Endothelial cell of umbilical vein (primary cell): ENCODE measurements at regions not wholly inside any gene's neighbourhood (a gene's known extent, or its start where the extent isn't known, plus 50 kb on each side); places are given as distances from the start of the nearest gene placed in this dataset.

Experiments used
- EZH2 ChIP-seq: IDR thresholded peaks from 2 replicates; pipeline ENCODE4 v1.6.1; 2012; ENCODE audit warnings: borderline replicate concordance, low read depth, mild to moderate bottlenecking, moderate library complexity, low read length, inconsistent platforms; ENCODE audit not compliant: severe bottlenecking
- FOS ChIP-seq: IDR thresholded peaks from 2 replicates; pipeline ENCODE4 v1.6.1; 2011; ENCODE audit warnings: mild to moderate bottlenecking, low read length, moderate library complexity, borderline replicate concordance; ENCODE audit not compliant: insufficient read depth
- JUN ChIP-seq: IDR thresholded peaks from 2 replicates; pipeline ENCODE4 v1.6.1; 2011; ENCODE audit warnings: borderline replicate concordance, low read depth; ENCODE audit not compliant: insufficient read length, insufficient read depth
- MYC ChIP-seq: IDR thresholded peaks from one replicate; pipeline ENCODE4 v1.6.1; 2011; ENCODE audit warnings: mild to moderate bottlenecking, low read depth, low read length
- POLR2A ChIP-seq: IDR thresholded peaks from 2 replicates; pipeline ENCODE4 v1.6.1; 2012; ENCODE audit warnings: low read depth, mild to moderate bottlenecking, control low read depth, low read length
- POLR2AphosphoS5 ChIP-seq: IDR thresholded peaks from 2 replicates; pipeline ENCODE4 v1.6.1; 2012; ENCODE audit warnings: low read depth, mild to moderate bottlenecking, control low read depth, low read length, moderate library complexity; ENCODE audit not compliant: insufficient read depth
- TF ChIP-seq, protein P1 (sequence below), 2 donors: IDR thresholded peaks; 1 replicate in 1 of 2; 2 replicates in 1 of 2; pipeline ENCODE4 v1.5.1; 2011; ENCODE audit warnings: low read length in 2 of 2, mild to moderate bottlenecking in 2 of 2, moderate library complexity in 2 of 2, control low read depth in 1 of 2, inconsistent platforms in 1 of 2, low read depth in 1 of 2; ENCODE audit not compliant: insufficient read depth in 1 of 2; ENCODE audit errors: extremely low read depth in 1 of 2
- TF ChIP-seq, protein P2 (sequence below): IDR thresholded peaks from 2 replicates; pipeline ENCODE4 v1.6.1; 2011; ENCODE audit not compliant: insufficient read depth, insufficient read length

DNA sequence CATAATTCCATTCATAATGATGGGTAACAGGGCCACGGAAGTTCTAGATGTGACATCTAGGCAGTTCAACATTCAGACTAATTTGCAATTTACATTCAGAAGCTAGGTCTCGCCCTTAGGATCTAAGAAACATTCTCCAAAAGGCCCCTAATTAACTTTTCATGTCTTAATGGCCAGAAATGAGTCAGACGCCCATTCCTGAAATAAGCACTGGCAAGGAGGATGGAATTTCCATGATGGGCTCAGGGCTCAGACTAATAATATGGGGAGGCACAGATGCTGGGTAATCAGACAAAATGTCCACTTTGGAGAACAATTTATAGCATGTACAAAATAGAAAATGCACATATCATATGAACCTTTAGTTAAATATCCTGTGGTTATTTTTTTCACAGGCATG, 102.8 kb upstream of the RPS6KA3 start:
- TF ChIP-seq, protein P1, sequence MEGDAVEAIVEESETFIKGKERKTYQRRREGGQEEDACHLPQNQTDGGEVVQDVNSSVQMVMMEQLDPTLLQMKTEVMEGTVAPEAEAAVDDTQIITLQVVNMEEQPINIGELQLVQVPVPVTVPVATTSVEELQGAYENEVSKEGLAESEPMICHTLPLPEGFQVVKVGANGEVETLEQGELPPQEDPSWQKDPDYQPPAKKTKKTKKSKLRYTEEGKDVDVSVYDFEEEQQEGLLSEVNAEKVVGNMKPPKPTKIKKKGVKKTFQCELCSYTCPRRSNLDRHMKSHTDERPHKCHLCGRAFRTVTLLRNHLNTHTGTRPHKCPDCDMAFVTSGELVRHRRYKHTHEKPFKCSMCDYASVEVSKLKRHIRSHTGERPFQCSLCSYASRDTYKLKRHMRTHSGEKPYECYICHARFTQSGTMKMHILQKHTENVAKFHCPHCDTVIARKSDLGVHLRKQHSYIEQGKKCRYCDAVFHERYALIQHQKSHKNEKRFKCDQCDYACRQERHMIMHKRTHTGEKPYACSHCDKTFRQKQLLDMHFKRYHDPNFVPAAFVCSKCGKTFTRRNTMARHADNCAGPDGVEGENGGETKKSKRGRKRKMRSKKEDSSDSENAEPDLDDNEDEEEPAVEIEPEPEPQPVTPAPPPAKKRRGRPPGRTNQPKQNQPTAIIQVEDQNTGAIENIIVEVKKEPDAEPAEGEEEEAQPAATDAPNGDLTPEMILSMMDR (IDR thresholded peaks at IDR 0.05; ENCODE audit: extremely low read depth in 1 of 2, insufficient read depth in 1 of 2, low read depth in 1 of 2, low read length in 2 of 2), result no peak
- TF ChIP-seq POLR2AphosphoS5, result no peak
- TF ChIP-seq, protein P2, sequence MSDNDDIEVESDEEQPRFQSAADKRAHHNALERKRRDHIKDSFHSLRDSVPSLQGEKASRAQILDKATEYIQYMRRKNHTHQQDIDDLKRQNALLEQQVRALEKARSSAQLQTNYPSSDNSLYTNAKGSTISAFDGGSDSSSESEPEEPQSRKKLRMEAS, result no peak
- TF ChIP-seq POLR2A, result no peak
- no peak for TF ChIP-seq EZH2
- no peak for TF ChIP-seq FOS
- TF ChIP-seq MYC, result no peak
- no peak for TF ChIP-seq JUN
